ENCODE measurements at regions not wholly inside any gene's neighbourhood (a gene's known extent, or its start where the extent isn't known, plus 50 kb on each side); places are given as distances from the start of the nearest gene placed in this dataset.

DNA sequence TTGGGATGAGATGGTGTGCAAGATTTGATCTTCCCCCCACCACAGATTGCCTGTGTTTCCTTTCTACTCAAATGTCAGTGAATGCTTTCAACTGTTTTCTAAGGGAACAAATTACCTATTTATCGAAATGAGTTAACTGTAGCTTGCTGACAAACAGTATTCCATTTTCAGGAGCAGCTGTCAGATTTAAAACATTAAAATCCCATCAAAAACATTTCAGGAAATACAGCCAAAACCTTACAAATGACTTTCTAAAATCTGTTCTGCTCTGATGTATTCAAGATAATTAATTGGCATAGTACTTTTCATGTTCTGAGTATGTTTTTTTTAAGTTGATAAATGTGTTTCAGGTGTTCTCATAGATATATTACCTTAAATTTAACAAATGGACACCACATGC, 158.0 kb upstream of the DMRTA1 start:
- Histone ChIP-seq H2BK5ac (ENCODE audit: insufficient read length, low read length) (no peak overlapping the region), H3T11ph (ENCODE audit: low read length) (no peak overlapping the region), H3K79me2 (ENCODE audit: insufficient read depth, low read length) (no peaks in the 10 kb centered on the region), H2BK120ac (ENCODE audit: low read depth, low read length, poor library complexity, severe bottlenecking) (no peak overlapping the region), H3K4me2 (ENCODE audit: insufficient read depth, insufficient read length, low read length) (no peak overlapping the region), H3K56ac (ENCODE audit: insufficient read length, low read depth, low read length) (no peak overlapping the region), H3K9ac (ENCODE audit: extremely low read depth, insufficient read length, low read length) (no peak overlapping the region), H2BK20ac (ENCODE audit: low read depth, low read length, poor library complexity, severe bottlenecking) (no peak overlapping the region), H2AFZ (ENCODE audit: low read length) (no peak overlapping the region), H4K91ac (ENCODE audit: insufficient read length, low read depth, low read length) (no peak overlapping the region), H3K4me1 (ENCODE audit: insufficient read depth, low read length) (no peaks in the 10 kb centered on the region), H4K5ac (ENCODE audit: insufficient read length, low read depth, low read length) (no peak overlapping the region), H2AK5ac (ENCODE audit: insufficient read length, low read length) (no peak overlapping the region), H3K27ac (ENCODE audit: insufficient read length, low read depth, low read length) (no peak overlapping the region), H4K8ac (replicated peaks; ENCODE audit: insufficient read length, low read depth, low read length) (no peak overlapping the region), H3K23me2 (ENCODE audit: insufficient read length, low read depth, low read length, poor library complexity, severe bottlenecking) (no peaks in the 10 kb centered on the region), H3K23ac (ENCODE audit: insufficient read length, low read depth, low read length) (no peak overlapping the region), H2BK15ac (ENCODE audit: low read depth, low read length) (no peak overlapping the region), H3K79me1 (ENCODE audit: insufficient read depth, low read depth, low read length, poor library complexity, severe bottlenecking) (no peaks in the 10 kb centered on the region), H3K27me3 (ENCODE audit: insufficient read depth, low read length) (no peaks in the 10 kb centered on the region), H4K20me1 (ENCODE audit: control insufficient read depth, insufficient read depth, insufficient read length) (no peaks in the 10 kb centered on the region), H3K4ac (ENCODE audit: low read depth, low read length) (no peak overlapping the region), H3K18ac (ENCODE audit: insufficient read length, low read depth, low read length) (no peak overlapping the region), H3K9me3 (ENCODE audit: control insufficient read depth, low read depth, low read length) (no peaks in the 10 kb centered on the region), H2BK12ac (ENCODE audit: insufficient read length, low read depth, low read length) (no peak overlapping the region), H3K14ac (ENCODE audit: insufficient read depth, low read length) (no peak overlapping the region)
- H3K9me3 Mint-ChIP-seq, result no peaks in the 10 kb centered on the region
- no CpG with 5 or more reads among the region's 1 CpG for WGBS (ENCODE audit: extremely low coverage, insufficient read length, low lambda C conversion rate)
- no peaks in the 10 kb centered on the region for H3K27me3 Mint-ChIP-seq (ENCODE audit: low read depth)
- no peak for TF ChIP-seq CTCF (conservative IDR thresholded peaks at IDR 0.05)
- no peak for DNase-seq
- H3K36me3 Mint-ChIP-seq (ENCODE audit: insufficient read depth in 1 of 3, low read depth in 3 of 3), result no peaks in the 10 kb centered on the region
- peaks cover 1 to 3% of the 10 kb centered on the region in 2 experiments; a peak in 1 of 4 replicates for H3K4me1 Mint-ChIP-seq
- no peak overlapping the region for H3K4me3 Mint-ChIP-seq
- no peak overlapping the region for H3K27ac Mint-ChIP-seq

Measured in H9 (cell line).